NCI-H1417 treated with DMSO at 0.1 percent for 48 hours (cell line): ENCODE measurements at regions not wholly inside any gene's neighbourhood (a gene's known extent, or its start where the extent isn't known, plus 50 kb on each side); places are given as distances from the start of the nearest gene placed in this dataset.

Experiments used
- DNase-seq: peaks from one replicate; lab custom pipeline; 2025; lab: John Stamatoyannopoulos, UW

DNA sequence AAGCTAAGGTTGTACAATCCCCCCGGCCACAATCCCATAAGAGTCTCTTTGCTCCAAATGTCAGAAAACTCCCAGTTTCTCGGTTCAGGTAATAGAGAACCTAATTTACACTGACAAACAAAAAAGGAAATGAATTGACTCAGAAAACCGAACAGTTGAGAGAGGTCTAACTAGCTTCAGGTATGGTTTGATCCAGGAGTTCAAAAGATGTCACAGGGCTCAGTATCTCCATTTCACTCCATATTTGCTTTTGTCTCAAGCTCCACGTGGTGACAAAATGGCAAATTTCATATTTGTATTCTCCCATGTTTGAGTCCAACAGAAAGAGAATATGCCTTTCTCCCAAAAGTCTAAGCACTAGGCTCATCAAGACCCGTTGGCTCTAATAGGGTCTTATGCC lies 117.4 kb downstream of the AXIN2 start:
- no peak for DNase-seq

DNA sequence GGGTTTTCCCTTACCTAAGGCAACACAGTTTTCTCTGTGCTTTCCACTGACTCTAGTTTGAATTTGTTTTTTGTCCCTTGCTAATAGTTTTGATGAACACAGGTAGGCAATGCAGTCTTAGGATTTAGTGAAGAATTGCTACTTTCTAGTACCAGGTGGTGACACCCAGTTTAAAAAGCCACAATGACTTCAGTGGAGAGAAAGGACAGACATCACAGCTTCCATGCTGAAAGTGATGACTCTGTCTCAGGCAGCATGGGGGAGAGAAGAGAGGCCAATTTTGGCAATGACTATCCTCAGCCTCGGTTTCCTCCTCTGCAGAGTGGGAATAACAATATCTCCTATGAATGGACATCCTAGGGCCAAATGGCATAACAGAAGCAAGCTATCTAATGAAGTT lies 118.8 kb downstream of the AXIN2 start:
- no peak for DNase-seq

DNA sequence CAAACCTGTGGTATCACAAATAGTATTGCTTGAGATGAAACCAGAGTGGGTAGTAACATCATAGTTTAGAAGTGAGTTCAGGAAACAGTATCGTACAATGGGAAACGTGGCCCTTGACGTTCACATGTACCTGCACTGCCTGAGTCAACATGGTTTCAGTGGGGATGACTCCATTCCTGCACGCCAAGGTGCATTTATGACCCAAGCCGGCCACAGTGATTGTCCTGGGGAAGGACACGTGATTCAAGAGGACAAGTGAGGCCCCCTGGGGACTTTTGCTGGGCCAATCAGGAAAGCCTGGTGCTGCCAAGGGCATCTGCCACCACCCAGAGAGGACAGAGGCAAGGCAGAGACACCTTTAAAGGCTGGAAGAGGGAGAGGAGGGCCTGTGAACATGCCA lies 119.2 kb downstream of the AXIN2 start:
- DNase-seq, result no peak

DNA sequence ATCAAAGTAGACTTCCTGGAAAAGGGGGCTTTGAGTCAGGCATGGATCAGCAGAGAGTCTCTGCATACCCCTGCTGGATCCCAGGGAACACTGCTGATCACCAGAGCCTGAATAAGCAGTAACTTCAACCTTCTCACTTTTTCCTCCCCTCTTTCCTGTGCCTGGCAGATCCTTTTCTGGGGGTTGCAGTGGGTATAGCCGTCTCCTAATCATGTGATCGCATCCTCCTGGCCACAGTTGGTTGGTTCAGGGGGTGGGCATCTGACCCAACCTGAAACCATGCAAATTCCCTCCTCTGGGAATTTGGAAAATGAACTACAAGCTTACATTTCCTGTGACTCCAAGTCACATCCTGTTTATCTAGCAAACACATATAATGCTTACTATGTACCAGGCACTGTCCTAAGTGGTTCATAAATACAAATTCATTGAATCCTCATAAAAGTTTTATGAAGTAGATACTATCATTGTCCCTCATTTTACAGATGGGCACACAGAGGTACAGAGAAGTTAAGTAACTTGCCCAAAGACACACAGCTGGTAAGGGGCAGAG lies 120.3 kb downstream of the AXIN2 start:
- DNase-seq, result no peak

DNA sequence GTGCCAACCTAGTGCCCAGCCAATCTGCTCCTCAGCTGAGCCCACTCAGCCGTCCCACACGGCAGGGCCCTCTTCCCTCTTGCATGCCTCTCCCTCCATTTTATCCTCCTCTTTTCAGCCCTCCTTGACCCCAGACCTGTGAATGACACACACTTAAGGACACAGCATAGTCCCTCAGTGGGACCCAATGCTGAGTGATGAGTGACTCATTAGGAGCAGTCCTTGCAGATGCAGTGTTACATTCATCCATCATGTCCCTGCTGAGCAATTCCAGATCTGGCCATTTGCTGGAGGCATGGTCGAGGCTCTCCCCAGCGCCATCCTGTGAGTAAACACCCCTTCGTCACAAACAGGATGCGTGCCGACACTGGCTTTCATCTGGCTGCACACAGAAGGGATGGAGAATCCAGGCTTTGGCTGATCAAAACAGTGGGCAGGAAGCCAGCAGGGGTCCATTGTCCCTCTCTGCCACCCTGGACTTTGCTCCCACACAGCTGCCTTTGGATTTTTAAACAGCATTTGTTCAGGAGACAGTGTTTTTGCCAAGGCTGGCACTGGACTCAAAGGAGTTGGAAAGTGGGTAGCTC lies 122.6 kb downstream of the AXIN2 start:
- DNase-seq, result no peak

DNA sequence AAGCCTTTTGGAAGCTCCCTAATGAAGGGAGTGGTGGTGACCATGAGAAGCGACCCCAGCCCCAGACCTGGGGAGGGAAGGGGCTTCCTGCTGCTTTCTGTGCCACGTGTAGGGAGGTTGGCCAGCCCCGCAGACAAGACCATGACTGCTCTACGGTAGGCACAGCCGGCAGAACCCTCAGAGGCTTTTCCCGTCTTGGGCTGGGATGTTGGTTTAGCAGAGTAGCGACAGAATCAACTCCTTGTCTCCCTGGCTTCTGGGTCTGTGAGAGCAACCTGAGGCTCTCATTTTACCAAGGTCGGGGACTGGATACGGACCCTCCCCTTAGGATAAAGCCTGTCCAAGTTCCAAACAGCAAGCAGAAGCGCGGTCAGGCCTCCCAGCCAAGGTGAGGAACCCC lies 123.3 kb downstream of the AXIN2 start:
- no peak for DNase-seq

DNA sequence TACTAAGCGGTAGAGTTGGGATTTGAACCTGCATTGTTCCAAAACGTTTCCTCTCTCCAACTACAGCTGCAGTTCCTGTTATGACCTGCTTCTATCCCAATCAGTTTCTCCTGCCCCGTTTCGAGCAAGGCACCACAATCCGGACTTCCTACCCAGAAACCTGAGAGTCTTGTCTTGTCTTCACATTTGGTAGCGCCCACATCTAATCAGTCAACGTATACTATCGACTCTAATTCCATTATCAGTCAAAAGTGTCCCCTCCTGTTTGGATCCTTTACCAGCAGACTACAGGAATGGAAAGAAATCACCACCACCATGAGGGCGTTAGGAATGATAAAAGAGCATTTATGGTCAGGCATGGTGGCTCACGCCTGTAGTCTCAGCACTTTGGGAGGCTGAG lies 124.6 kb downstream of the AXIN2 start:
- no peak for DNase-seq

DNA sequence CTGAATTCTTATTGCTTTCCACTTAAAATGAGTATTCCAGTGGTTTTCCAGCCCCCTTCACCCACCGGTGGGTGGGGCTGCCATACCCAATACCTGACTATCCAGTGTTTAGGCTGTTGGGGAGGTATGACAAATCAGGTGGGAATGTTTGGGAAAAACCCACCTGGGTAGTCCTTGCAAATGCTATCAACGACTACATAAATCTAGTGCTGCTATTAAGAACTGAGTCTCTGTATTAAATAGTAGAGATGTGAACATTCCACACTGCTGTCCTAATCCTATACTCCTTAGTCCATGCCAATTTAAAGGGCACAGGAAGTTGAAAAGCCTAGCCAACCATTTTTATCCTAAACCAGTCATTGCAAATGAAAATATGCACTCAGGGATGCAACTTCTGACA lies 126.6 kb downstream of the AXIN2 start:
- DNase-seq, result no peak

DNA sequence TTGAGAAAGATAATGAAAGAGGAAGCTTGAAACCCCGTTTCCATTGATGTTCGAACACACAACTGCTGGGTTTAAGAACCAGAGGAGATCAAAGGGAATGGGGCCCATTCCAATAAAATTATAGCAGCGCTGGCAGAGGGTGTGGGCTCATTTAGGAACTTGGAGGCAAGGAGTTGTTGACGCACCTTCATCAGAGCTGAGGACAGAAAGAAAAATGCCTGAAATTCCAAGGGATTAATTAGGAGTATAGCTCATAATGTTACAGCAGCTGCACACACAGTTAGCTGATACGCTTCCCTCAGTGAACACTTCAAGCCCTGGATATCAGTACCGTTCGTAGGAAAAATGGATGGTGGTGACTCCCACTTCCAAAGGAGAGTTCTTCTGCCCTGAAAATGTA lies 127.2 kb downstream of the AXIN2 start:
- no peak for DNase-seq

DNA sequence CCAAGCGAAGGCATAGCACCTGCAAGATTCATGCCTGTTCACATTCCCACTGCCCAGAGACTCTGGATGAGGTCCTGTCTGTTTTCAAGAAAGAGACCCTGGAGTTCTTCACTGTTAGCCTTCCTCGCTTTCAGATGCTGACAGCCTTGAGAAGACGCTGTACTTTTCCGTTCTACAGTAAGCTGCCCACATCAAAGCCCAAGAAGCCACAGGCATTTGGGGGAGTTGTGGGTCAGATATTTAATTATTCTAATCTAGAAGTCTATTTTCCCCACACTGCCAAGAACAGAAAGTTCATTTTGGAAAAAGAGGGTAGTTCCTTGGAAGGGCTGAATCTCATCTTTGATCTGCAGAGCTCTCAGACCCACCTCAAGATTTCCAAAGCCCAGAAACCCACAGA lies 127.9 kb downstream of the AXIN2 start:
- no peak for DNase-seq

DNA sequence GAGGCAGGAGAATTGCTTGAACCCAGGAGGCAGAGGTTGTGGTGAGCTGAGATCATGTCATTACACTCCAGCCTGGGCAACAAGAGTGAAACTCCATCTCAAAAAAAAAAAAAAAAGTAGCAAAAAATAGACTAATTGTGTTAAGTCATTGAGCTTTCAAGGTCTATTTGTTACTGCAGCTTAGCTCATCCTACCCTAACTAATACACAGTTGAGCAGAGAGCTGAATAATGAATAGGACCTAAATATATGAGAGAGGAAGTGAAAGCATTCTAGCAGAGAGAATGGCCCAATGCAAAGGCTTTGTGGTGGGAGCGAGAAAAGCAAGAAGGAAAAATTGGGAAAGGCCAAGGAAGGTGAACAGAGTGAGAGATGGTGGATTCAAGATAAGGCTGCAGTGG lies 128.3 kb downstream of the AXIN2 start:
- DNase-seq, result no peak

DNA sequence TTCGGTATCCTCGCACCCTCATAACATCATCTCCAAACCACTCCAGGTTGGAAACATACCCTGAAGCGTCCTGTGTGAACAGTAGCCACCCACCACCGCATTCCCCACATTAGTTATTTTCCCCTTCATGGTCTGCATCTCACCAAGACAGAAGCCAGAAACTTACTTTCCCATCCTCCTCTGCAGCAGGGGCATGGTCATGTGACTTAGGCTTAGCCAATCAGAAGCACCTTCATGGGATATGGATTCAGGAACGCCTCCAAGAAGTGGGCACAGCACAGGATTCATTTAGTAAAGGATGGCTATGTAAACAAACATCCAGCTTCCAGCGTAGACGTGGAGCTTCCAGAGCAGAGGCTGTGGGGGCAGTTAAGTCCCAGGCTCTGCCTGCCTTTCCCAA lies 130.3 kb downstream of the AXIN2 start:
- DNase-seq, result no peak

DNA sequence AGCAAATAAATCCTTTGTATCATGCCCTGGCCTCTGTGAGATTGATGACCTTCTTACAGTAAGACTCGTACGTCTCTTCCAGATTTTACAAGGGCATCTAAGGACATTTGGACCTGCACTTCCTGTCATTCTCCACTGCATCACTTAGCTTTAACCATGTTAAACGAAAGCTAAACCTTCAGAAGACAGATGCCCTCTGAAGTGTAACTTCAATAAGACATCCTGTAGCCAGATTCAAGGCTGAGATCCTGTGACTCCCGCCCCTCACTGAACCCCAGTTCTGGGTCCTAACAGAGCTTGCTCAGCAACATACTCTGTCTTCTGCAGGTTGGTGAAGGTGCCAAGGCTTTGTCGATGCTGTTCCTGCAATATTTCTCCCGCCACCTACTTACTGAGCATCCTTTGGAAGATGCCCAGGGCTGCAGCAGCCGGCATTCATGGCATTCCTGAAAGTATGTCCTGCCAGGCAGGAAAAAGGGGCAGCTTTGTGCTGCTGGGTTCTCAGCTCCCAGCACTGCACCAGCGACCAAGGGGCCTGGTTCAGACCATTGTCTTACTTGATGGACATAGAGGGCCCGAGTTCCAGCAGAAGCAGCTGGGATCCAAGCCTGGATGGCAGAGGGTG lies 131.1 kb downstream of the AXIN2 start:
- DNase-seq, result no peak

DNA sequence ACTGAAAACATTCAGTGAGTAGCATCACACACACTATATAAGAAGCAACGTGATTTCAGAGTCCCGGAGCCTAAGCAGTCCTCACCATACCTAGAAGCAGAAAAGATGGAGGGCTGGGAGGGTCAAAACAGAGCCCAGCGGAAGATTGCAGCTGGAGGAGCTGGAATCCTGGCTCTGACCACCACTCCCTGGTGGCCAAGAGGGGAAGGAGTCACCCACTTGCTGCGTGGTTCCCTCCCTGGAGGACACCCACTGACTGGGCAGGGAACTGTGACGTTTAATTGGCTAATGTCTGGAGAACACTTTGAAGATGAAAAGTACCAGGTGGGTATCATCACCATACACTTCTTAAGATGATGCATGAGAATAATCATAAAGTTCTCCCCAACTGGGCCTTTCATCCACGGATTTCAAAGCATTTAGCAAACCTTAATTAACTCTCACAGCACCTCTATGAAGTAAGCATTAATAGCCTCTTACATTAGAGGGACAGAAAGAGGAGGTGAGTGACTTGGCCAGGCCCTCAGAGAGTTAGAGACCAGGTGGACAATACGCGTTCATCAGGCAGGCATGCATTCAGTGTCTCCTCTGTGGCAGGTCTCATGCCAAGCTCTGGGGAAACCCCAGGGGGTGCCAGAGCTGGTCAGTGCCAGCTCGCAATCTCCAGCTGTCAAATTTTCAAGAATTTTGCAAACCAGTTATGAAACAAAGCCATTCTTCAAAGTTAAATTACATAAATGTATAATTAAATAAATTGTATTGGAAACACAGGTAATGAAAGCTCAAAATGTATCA lies 137.9 kb downstream of the AXIN2 start:
- DNase-seq, result no peak

DNA sequence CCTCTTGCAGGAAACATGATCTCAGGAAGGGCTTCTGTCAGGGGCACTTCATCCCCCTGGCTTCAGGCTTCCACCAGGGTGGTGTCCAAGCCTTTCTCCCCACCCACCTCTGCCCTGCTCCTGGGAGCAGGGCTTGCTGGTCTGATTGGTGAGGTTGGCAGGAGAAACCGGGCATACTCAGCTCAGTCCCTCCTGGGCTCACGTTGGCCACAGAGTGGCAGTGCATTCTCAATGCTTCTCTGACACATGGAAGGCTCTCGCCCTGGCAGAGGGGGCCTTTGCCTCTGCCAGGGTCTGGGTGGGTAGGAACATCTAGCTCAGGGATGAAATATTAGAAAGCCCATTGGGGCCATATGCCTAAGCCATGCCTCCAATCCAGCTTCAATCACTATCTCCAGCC lies 142.8 kb downstream of the AXIN2 start:
- DNase-seq, result no peak

DNA sequence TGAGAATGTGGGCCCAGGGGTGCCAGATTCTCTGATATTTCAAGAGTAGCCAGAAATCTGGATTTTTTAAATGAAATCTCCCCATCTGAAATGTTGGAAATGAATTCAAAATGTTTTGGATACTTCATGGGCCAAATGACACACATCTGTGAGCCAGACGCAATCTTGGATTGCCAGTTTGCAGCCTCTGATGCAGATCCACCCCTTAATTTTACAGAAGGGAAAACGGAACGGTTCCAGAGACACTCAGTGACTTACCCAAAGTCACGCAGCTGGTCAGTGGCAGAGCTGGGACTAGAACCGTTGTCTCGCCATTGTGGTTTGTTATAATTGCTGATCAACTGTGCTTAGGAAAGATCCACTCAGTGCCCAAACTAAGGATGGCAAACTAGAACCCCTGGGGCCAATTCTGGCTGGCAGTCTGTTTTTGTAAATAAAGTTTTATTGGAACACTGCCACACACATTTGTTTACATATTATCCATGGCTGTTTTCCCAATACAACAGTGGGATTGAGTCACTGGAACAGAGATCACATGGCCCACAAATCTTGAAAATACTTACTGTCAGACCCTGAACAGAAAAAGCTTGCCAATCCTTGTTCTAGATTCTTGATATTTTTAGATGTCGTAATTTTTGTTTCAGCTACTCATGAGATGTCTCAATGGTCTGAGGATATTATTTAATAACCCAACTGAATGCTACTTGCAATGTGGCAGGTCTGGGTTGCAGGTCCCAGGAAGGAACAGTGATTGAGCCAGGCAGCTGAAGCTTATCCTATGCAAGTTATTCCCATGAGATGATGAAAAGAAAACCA lies 143.8 kb downstream of the AXIN2 start:
- DNase-seq, result no peak

DNA sequence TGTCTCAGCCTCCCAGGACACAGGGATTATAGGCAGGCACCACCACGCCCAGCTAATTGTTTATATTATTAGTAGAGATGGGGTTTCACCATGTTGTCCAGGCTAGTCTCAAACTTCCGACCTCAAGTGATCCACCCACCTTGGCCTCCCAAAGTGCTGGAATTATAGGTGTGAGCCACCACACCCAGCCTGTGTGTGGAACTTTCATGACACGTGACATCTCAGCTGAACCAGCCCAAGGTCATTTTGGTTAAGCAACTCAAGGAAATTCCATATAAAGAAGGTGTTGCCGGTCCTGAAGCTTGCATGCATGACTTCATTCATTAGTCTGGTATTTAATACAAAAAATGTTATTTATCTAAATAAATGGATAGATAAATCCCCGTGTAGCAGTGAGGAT lies 145.5 kb downstream of the AXIN2 start:
- DNase-seq, result no peak

DNA sequence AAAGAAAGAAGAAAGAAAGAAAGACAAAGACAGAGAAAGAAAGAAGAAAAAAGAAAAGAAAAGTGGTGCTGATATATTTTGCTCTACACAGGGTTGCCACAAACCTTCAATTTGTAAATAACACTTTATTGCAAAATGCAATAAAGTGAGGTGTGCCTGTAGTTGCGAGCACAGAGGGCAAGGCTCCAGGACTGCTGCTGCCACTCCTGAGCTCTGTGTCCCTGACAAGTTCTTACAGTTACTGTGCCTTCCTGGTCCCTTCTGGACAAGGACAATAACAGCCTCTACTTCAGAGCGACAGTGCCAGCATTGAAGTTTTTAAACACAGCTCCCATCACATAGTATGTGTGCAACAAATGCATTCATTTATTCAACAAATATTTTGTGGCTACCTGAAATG lies 148.1 kb downstream of the AXIN2 start:
- no peak for DNase-seq

DNA sequence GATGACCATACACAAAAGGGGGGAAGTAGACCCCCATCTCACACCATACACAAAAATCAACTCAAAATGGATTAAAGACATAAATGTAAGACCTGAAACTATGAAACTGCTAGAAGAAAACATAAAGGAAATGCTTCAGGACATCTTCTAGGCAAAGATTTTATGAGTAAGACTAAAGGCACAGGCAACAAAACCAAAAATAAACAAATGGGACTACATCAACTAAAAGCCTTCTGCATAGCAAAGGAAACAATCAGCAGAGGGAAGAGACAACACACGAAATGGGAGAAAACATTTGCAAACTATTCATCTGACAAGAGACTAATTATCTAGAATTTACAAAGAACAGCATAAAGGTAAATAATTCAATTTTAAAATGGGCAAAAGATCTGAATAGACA lies 152.1 kb downstream of the AXIN2 start:
- no peak for DNase-seq

DNA sequence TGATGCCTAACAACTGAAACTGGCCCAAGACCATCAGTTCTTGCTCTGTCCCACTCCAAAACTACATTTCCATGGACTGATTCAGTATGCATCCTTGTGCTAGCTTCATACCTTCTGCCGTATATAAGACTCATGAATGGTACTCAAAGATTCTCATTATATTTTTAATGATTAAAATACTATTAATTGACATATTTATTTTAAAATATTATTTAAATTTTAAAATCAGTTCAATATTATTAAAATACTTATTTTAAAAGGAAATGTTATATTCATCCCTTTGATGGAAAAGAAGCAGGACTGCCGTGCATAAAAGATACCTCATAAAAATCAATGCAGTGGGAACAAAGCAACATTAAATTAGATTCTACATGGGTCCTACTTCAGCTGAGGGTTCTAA lies 153.4 kb downstream of the AXIN2 start:
- DNase-seq, result no peak

DNA sequence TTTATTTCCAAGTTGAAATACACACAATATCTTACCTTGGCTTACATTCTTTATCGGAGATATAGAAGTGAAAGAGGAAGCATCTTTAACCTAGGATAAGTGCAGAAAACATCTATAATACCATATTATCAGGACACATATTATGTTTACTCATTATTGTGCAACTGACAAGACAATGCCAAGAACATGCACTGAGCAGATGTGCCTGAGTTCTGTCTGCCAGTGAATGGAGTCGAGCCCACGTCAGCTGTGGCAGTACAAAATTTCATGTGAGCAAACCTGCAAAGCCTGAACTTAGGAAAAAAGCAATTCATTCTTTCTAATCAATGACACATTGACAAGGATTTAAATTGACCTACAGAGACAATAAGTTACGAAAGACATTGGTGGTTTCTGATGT lies 154.4 kb downstream of the AXIN2 start:
- DNase-seq, result no peak

DNA sequence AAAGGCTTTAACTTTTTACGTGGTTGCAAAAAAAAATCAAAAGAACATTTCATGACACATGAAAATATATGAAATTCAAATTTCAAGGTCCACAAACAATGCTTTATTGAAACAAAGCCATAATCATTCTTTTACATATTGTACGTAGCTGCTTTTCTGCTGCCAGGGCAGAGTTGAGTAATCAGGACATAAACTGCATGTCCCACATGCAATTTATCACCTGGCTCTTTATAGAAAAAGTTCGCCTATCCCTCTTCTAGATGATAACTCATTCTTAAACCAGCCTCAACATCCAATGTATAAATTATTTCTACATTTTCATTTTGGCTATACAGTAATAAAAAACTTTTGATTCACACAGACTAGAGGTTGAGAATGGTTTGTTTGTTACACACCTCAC lies 154.9 kb downstream of the AXIN2 start:
- DNase-seq, result no peak

DNA sequence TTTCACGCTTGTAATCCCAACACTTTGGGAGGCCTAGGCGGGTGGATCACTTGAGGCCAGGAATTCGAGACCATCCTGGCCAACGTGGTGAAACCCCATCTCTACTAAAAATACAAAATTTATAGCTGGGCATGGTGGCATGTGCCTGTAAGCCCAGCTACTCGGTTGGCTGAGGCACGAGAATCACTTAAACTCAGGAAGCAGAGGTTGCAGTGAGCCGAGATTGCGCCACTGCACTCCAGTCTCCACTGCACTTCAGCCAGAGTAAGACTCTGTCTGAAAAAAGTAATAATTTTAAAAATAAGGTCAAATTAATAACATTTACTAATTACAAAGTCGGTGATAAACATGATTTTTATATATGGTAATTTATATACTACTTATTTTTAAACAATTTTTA lies 155.9 kb downstream of the AXIN2 start:
- DNase-seq, result no peak
